IPS DF 6.9 (cell line): ENCODE measurements at regions not wholly inside any gene's neighbourhood (a gene's known extent, or its start where the extent isn't known, plus 50 kb on each side); places are given as distances from the start of the nearest gene placed in this dataset.

Experiments used
- DNase-seq: peaks from one replicate; pipeline ENCODE4 v3.0.0-alpha.2; 2013; ENCODE audit warnings: low read depth, low spot score
- H3K27ac ChIP-seq: one replicate; pipeline ENCODE4 v1.5.1; 2013; ENCODE audit warnings: low read length, control low read depth
- H3K27me3 ChIP-seq: 2 replicates; pipeline ENCODE4 v1.6.1; 2013; ENCODE audit warnings: mild to moderate bottlenecking, low read length; ENCODE audit not compliant: control insufficient read depth, insufficient read depth
- H3K36me3 ChIP-seq: 2 replicates; pipeline ENCODE4 v1.6.1; 2013; ENCODE audit warnings: low read length; ENCODE audit not compliant: control insufficient read depth, insufficient read depth
- H3K4me1 ChIP-seq: 2 replicates; pipeline ENCODE4 v1.6.1; 2013; ENCODE audit warnings: low read length; ENCODE audit not compliant: control insufficient read depth, insufficient read depth
- H3K4me3 ChIP-seq: 2 replicates; pipeline ENCODE4 v1.5.1; 2013; ENCODE audit warnings: mild to moderate bottlenecking, low read length
- H3K9me3 ChIP-seq: 2 replicates; pipeline ENCODE4 v1.6.1; 2013; ENCODE audit warnings: low read length, inconsistent platforms; ENCODE audit not compliant: control insufficient read depth, insufficient read depth
- WGBS: extraction: QIAGEN DNeasy Blood & Tissue Kit; methylation state at CpG from one replicate; pipeline ENCODE4 v1.1.7; 2013; ENCODE audit warnings: mixed read lengths, missing lambda C conversion rate; ENCODE audit not compliant: insufficient read length, insufficient coverage; 5-methylcytosine and 5-hydroxymethylcytosine counted together

- H3K9me3 ChIP-seq: peaks cover 4% of the 10 kb centered on the region
- H3K27ac ChIP-seq: no peak overlapping the region
- no peaks in the 10 kb centered on the region for H3K4me1 ChIP-seq
- H3K27me3 ChIP-seq: no peaks in the 10 kb centered on the region
- no CpG with 5 or more reads among the region's 5 CpGs for WGBS
- H3K36me3 ChIP-seq: peaks cover 3% of the 10 kb centered on the region; the same call in 1 of the 2 replicates
- no peak for DNase-seq
- H3K4me3 ChIP-seq: no peak overlapping the region
These were observed 85.4 kb downstream of the ZNF777 start for GRCh38 chr7:149375234-149376008.

- Histone ChIP-seq H3K4me1 (no peaks in the 10 kb centered on the region), H3K36me3 (no peaks in the 10 kb centered on the region), H3K27me3 (no peaks in the 10 kb centered on the region), H3K27ac (no peak overlapping the region), H3K9me3 (peaks cover 4% of the 10 kb centered on the region; the same call in 1 of the 2 replicates), H3K4me3 (no peak overlapping the region)
- DNase-seq: no peak
- no CpG with 5 or more reads among the region's 3 CpGs for WGBS
These were observed 83.5 kb downstream of the ZNF777 start for GRCh38 chr7:149377386-149377785.

GRCh38 chr7:149379625-149380024 is 81.2 kb downstream of the ZNF777 start:
- no peak for DNase-seq
- Histone ChIP-seq H3K27me3 (no peaks in the 10 kb centered on the region), H3K9me3 (no peaks in the 10 kb centered on the region), H3K4me1 (no peaks in the 10 kb centered on the region), H3K36me3 (no peaks in the 10 kb centered on the region), H3K27ac (no peak overlapping the region), H3K4me3 (no peak overlapping the region)
- WGBS: no CpG with 5 or more reads among the region's 1 CpG

DNA sequence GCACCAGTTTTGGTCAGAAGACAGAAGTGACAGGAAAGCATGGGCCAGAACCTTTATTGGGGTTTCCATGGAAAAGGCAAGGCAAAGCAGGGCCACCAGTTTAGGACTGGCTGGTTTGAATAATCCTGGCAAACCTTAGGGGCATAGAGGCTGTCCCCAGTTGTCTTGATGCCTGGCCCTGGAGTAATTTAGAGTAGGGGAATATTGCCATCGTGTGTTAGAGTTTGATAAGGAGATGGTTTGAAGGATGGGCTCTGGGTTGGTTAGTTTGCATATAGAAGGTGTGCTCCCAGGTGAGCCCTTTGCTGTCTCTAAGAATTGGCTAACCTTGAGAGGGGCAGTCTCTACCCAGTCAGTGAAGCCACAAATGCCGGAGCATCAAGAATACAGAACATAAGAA is 79.6 kb downstream of the ZNF777 start:
- Histone ChIP-seq H3K4me1 (no peaks in the 10 kb centered on the region), H3K9me3 (no peaks in the 10 kb centered on the region), H3K4me3 (no peak overlapping the region), H3K27ac (no peak overlapping the region), H3K27me3 (no peaks in the 10 kb centered on the region), H3K36me3 (no peaks in the 10 kb centered on the region)
- 100% methylated on average over 1 of the region's 2 CpGs for WGBS
- no peak for DNase-seq
